ENCODE measurements at regions not wholly inside any gene's neighbourhood (a gene's known extent, or its start where the extent isn't known, plus 50 kb on each side); places are given as distances from the start of the nearest gene placed in this dataset.
"Not testable (repeated sequence)": the region's sequence is repeated elsewhere in the genome, so short reads cannot be mapped to it uniquely, and the experiment has no call there.

GRCh38 chr5:142542078-142542477, 143.8 kb downstream of the FGF1 start:
- DNase-seq = no peak

DNA sequence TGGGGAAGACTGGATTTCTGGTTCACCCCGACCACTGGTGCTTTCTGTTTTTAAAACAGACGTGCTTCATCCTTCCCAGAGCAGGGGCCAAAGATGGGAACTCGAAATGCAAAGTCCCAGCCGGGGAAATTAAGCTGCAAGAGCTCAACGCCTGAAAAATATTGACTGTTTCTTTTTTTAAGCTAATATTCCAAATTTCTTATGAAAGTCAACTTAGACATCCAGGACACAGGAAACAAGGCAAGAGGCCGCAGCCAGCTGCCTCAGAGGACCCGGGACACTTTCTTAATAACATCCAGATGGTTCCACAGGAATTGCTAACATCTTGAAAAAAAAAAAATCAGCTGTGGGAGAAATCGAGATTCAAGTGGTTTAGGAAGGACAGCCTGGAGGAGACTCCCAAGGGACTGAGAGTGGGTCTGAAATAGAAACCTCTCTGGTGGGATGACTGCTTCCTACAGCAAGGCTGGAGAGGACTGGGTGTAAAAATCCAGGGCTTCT, 144.9 kb downstream of the FGF1 start:
- peak; percentile 80 to 97 for DNase-seq

- DNase-seq = no peak
Observed at GRCh38 chr5:142539154-142539740, 146.6 kb downstream of the FGF1 start.

- DNase-seq = no peak
Observed at GRCh38 chr5:142537938-142538337, 148.0 kb downstream of the FGF1 start.

DNA sequence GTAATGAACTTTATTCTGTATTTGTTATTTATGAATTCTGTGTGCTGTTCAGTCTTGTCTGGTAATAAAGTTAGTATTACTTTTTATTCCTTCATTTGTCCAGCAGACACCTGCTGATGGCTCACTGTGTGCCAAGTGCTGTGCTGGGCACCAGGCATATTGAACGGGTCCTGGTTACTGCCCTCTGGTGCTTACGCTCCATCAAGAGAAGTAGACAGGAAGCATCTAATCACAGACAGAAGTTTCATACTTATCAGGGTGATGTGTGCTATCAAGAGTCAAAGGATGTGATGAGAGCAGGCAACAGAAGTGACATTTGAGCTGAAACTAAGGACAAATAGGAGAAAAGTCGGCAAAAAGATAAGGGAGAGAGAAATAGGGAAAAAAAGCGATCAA, 153.1 kb downstream of the FGF1 start:
- no peak for DNase-seq

GRCh38 chr5:142531977-142532780, 153.7 kb downstream of the FGF1 start:
- DNase-seq = no peak

- DNase-seq = no peak
Observed at GRCh38 chr5:142530904-142531303, 155.0 kb downstream of the FGF1 start.

DNA sequence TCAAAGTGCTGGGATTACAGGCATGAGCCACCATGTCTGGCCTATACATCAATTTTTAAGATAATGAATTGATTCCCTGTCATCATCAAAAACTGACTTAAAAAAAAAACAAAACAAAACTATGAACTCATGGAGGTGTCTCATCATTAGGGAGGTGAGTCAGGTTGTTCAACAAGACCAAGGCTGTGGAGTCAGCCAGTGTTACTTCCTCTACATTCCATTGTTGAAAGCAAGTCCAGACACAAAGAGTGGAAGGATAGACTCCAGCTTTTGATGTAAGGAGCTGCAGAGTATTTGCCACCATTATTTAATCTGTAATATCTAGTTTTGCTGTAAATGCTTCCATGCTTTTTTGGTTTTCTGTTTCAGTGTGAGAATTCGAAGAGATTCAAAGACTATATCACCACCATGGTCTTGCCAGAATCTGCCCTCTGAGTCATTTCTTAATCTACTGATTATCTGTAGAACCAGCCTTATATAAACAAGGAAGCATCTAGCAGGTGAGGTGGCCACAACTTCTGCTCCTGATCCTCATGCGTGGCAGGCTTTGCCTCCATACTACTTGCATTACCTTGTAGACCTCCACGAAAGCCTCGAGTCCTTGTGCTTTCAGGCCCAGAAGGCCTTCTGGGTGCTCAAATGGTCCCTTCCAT, 156.1 kb downstream of the FGF1 start:
- DNase-seq = no peak

DNA sequence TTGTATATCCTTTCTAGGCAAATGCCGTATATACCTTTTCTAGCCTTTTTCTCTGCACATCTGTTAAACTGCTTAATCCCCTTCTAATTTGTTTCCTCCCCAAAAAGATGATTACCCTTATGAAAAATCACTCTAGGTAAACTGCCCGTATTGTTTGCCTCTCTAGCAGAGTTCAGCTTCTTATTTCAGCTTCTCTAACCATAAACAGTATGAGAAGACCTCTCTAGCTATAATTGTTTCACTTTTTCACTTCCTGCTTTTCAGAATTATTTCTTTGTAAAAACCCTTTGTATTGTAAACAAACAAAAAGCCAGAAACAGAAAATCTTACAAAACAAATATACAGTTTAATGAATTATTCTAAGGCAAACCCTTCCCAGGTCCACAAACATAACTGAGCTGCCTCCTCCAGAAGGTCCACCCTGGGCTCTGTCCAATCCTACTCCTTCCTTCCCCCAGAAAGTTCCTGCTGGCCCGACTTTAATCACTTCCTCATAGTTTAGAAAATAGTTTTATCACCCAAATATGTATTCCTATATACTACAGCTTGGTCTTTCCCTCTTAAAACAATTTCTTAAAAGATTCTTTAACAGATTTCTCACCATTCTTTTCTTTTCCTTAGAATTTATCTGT, 158.1 kb downstream of the FGF1 start:
- peak in 1 of 2 experiments; percentile 6 for DNase-seq

DNA sequence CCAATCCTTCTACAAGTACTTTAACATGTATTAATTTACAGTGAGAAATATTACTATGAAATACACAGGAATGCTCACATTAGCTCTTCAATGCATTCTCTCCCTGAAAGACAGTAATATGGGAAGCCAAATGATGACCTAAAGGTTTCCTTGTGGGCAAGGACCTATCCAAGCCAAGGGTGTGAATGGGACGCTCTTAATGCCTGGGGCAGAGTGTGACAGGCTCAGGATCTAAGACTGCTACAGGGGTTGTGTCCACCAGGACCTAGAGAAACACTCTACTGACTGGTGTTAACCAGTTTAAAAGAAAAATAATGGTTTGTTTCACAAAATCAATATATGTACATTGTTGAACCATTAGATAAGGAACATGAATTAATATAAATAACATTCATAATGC, 158.7 kb downstream of the FGF1 start:
- no peak for DNase-seq

DNA sequence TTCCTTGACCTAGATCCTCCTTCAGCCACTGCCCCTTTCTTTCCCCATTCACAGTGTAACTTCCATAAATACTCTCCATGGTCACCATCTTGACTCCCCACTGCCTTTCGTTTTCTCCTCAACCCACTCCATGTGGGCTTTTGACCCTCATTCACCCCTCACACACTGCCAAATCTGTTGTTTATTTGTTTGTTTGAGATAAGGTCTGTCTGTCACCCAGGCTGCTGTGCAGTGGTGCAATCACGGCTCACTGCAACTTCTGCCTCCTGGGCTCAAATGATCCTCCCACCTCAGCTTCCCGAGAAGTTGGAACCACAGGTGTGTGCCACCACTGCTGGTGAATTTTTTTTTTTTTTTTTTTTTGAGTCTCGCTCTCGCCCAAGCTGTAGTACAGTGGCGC, 162.9 kb downstream of the FGF1 start:
- DNase-seq = no peak

GRCh38 chr5:142521706-142522105, 164.2 kb downstream of the FGF1 start:
- DNase-seq = no peak

- DNase-seq = no peak
Observed at GRCh38 chr5:142520885-142521284, 165.0 kb downstream of the FGF1 start.

GRCh38 chr5:142519913-142520312, 166.0 kb downstream of the FGF1 start:
- DNase-seq = not testable (repeated sequence)

DNA sequence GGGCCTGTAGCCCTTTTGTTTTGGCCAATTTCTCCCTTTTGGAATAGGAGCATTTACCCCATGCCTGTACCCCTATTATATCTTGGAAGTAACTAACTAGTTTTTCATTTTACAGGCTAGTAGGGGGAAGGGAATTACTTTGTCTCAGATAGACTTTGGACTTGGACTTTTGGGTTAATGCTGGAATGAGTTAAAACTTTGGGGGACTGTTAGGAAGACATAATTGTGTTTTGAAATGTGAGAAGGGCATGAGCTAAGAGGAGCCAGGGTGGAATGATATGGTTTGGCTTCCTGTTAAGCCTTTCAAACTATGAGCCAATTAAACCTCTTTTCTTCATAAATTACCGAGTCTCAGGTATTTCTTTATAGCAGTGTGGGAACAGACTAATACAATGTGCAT, 168.1 kb downstream of the FGF1 start:
- DNase-seq = no peak

DNA sequence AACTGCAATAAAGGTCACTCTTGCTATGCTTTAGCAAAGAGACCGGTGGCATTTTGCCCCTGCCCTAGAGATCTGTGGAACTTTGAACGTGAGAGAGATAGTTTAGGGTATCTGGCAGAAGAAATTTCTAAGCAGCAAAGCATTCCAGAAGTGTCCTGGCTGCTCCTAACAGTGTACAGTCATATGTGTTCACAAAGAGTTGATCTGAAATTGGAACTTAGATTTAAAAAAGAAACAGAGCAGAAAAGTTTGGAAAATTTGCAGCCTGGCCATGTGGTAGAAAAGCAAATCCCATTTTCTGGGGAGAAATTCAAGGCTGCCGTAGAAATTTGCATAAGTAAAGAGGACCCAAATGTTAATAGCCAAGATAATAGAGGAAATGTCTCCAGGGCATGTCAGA, 169.2 kb downstream of the FGF1 start:
- DNase-seq = no peak

GRCh38 chr5:142515036-142515435, 170.9 kb downstream of the FGF1 start:
- no peak for DNase-seq

GRCh38 chr5:142514196-142514595, 171.7 kb downstream of the FGF1 start:
- no peak for DNase-seq

GRCh38 chr5:142512043-142513042, 173.5 kb downstream of the FGF1 start:
- no peak for DNase-seq

DNA sequence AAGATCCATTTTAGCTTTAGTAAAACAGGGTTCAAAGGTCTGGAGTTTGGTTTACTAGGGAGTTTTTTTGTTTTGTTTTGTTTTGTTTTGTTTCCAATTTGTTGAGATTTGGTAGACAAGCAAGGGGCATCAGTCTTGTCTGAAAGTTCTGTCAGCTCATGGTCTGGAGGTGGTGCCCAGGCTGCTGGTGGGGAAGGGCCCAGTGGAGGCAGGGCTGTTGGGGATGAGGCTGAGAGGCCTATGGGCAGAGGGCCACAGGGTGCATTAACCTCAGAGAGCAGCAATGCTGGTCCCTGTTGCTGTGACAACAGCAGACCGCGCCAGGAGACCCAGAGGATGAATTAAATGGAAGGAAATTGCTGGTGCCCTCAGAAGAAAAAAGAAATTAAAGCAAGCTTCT, 174.5 kb downstream of the FGF1 start:
- DNase-seq = no peak

GRCh38 chr5:142509026-142509425, 176.9 kb downstream of the FGF1 start:
- no peak for DNase-seq

GRCh38 chr5:142508591-142508990, 177.3 kb downstream of the FGF1 start:
- DNase-seq = peak; percentile 69 to 93

All from NCI-H524 (cell line).